Smooth muscle cell (in vitro differentiated cells): ENCODE measurements at regions not wholly inside any gene's neighbourhood (a gene's known extent, or its start where the extent isn't known, plus 50 kb on each side); places are given as distances from the start of the nearest gene placed in this dataset.

Experiments used
- DNase-seq: peaks from one replicate; lab custom pipeline; 2025; ENCODE audit not compliant: unreplicated experiment; lab: John Stamatoyannopoulos, UW
- H2AFZ ChIP-seq: fragments of 200-600 bp; sonication (generic); 2 replicates; pipeline ENCODE4 v1.6.0; 2016; ENCODE audit warnings: antibody characterized with exemption, low read depth, mild to moderate bottlenecking
- H3F3A ChIP-seq: fragments of 200-600 bp; sonication (generic); 2 replicates; pipeline ENCODE4 v1.6.0; 2017; ENCODE audit warnings: antibody characterized with exemption, low read depth
- H3K27ac ChIP-seq: fragments of 200-600 bp; sonication (generic); 2 replicates; pipeline ENCODE4 v1.5.1; 2016; ENCODE audit warnings: low read depth, mild to moderate bottlenecking
- H3K27me3 ChIP-seq: fragments of 200-600 bp; sonication (generic); 2 replicates; pipeline ENCODE4 v1.6.1; 2016; ENCODE audit warnings: low read depth, mild to moderate bottlenecking
- H3K36me3 ChIP-seq: fragments of 200-600 bp; sonication (generic); 2 replicates; pipeline ENCODE4 v1.5.1; 2016; ENCODE audit warnings: low read depth
- H3K4me1 ChIP-seq: fragments of 200-600 bp; sonication (generic); 2 replicates; pipeline ENCODE4 v1.5.1; 2016; ENCODE audit warnings: low read depth
- H3K4me2 ChIP-seq: fragments of 200-600 bp; sonication (generic); 2 replicates; pipeline ENCODE4 v1.6.0; 2016; ENCODE audit warnings: mild to moderate bottlenecking
- H3K4me3 ChIP-seq: fragments of 200-600 bp; sonication (generic); 2 replicates; pipeline ENCODE4 v1.5.1; 2016; ENCODE audit warnings: mild to moderate bottlenecking
- H3K79me2 ChIP-seq: fragments of 200-600 bp; sonication (generic); 2 replicates; pipeline ENCODE4 v1.6.0; 2016; ENCODE audit warnings: low read depth, mild to moderate bottlenecking
- H3K9ac ChIP-seq: fragments of 200-600 bp; sonication (generic); 2 replicates; pipeline ENCODE4 v1.6.0; 2016; ENCODE audit warnings: low read depth
- H3K9me3 ChIP-seq: fragments of 200-600 bp; sonication (generic); replicated peaks from 2 replicates; pipeline ENCODE4 v1.5.1; 2016; ENCODE audit warnings: low read depth
- H4K20me1 ChIP-seq: fragments of 200-600 bp; sonication (generic); 2 replicates; pipeline ENCODE4 v1.6.0; 2016; ENCODE audit warnings: low read depth
- WGBS: methylation state at CpG from one replicate; pipeline ENCODE4 v1.1.7; 2016; ENCODE audit warnings: low lambda C conversion rate; 5-methylcytosine and 5-hydroxymethylcytosine counted together
- TF ChIP-seq, protein P1 (sequence below): fragments of 200-600 bp; sonication (generic); IDR thresholded peaks from 2 replicates; pipeline ENCODE4 v1.5.1; 2017; ENCODE audit warnings: borderline replicate concordance, mild to moderate bottlenecking, antibody characterized with exemption; ENCODE audit not compliant: insufficient read depth, poor library complexity, severe bottlenecking

DNA sequence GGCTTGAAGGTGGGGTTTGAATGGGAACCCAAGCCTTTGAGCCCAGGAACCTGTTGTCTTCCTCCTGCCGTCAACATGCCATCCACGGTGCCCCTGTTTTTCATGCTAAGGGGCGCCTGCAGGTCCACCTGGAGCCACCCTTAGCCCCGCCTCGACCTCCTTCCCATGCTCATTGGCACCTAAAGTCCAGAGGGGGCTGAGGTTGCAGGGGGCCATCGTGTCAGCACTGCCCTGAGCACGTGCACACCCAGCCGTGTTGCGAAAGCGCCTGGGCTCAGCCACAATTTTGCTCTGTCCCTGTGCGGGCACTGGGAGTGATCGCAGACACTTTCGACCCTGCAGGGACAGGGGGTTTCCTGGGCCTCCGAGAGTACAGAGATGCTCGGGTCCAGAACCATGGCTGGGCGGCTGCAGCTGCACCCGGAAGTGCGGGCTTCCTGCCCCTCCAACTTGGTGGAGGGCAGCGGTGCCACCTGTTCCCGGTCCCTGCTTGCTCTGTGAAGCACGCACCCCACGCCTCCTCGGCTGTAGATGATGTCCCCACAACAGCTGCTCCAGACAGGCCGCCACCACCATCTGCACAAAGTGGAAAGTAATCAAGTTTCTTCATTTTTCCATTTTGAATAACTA is 454.7 kb downstream of the CDH8 start:
- Histone ChIP-seq H3K4me3 (no peak overlapping the region), H3K4me2 (no peak overlapping the region), H3F3A (no peaks in the 10 kb centered on the region), H3K27me3 (no peaks in the 10 kb centered on the region), H4K20me1 (no peaks in the 10 kb centered on the region), H2AFZ (no peak overlapping the region), H3K9ac (no peak overlapping the region), H3K79me2 (no peaks in the 10 kb centered on the region), H3K4me1 (no peaks in the 10 kb centered on the region), H3K36me3 (no peaks in the 10 kb centered on the region), H3K27ac (no peak overlapping the region), H3K9me3 (no peaks in the 10 kb centered on the region)
- DNase-seq, result no peak
- WGBS, result 95% methylated on average over 24 of the region's 24 CpGs
- TF ChIP-seq, protein P1, sequence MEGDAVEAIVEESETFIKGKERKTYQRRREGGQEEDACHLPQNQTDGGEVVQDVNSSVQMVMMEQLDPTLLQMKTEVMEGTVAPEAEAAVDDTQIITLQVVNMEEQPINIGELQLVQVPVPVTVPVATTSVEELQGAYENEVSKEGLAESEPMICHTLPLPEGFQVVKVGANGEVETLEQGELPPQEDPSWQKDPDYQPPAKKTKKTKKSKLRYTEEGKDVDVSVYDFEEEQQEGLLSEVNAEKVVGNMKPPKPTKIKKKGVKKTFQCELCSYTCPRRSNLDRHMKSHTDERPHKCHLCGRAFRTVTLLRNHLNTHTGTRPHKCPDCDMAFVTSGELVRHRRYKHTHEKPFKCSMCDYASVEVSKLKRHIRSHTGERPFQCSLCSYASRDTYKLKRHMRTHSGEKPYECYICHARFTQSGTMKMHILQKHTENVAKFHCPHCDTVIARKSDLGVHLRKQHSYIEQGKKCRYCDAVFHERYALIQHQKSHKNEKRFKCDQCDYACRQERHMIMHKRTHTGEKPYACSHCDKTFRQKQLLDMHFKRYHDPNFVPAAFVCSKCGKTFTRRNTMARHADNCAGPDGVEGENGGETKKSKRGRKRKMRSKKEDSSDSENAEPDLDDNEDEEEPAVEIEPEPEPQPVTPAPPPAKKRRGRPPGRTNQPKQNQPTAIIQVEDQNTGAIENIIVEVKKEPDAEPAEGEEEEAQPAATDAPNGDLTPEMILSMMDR, result no peak

- 97% methylated on average over 17 of the region's 17 CpGs for WGBS
- no peaks in the 10 kb centered on the region for H3K36me3 ChIP-seq
Measured at GRCh38 chr16:61580579-61580978, 455.7 kb downstream of the CDH8 start.

GRCh38 chr16:61579195-61579594 is 457.0 kb downstream of the CDH8 start:
- no peaks in the 10 kb centered on the region for H3K36me3 ChIP-seq
- H3K4me2 ChIP-seq, result no peak overlapping the region
- H3K79me2 ChIP-seq, result no peaks in the 10 kb centered on the region
- H3K27ac ChIP-seq, result no peak overlapping the region
- 95% methylated on average over 2 of the region's 2 CpGs for WGBS
- TF ChIP-seq, protein P1, result no peak
- no peak for DNase-seq
- no peak overlapping the region for H2AFZ ChIP-seq
- H3K9me3 ChIP-seq, result no peaks in the 10 kb centered on the region
- no peaks in the 10 kb centered on the region for H3F3A ChIP-seq
- no peaks in the 10 kb centered on the region for H3K4me1 ChIP-seq
- H3K4me3 ChIP-seq, result no peak overlapping the region
- H3K27me3 ChIP-seq, result no peaks in the 10 kb centered on the region
- H3K9ac ChIP-seq, result no peak overlapping the region
- H4K20me1 ChIP-seq, result no peaks in the 10 kb centered on the region

More at GRCh38 chr16:61580579-61580978, 455.7 kb downstream of the CDH8 start:
- Histone ChIP-seq H3K9ac (no peak overlapping the region), H3K9me3 (no peaks in the 10 kb centered on the region), H4K20me1 (no peaks in the 10 kb centered on the region), H2AFZ (no peak overlapping the region), H3K27me3 (no peaks in the 10 kb centered on the region), H3K4me1 (no peaks in the 10 kb centered on the region), H3K27ac (no peak overlapping the region), H3K79me2 (no peaks in the 10 kb centered on the region), H3F3A (no peaks in the 10 kb centered on the region), H3K4me2 (no peak overlapping the region), H3K4me3 (no peak overlapping the region)
- no peak for DNase-seq
- TF ChIP-seq, protein P1, result no peak

DNA sequence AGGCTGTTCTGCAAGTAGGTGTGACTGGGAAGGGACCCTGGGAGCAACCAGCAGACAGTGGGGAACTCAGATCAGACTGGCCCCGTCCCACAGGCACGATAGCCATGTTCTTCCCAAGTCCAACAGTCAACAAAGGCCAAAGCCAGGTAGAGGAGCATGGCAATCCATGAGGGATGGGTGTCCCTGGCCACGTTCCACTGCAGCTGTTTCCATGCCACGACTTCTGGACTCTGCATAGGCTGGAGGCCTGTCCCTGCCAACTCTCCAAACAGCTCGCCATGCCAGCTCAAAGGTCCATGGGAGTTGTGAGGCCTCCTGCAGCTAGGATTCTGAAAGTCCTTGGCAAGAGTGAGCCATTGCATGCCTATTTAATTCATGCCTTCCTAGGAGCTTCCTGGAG is 459.8 kb downstream of the CDH8 start:
- Histone ChIP-seq H3K9ac (no peak overlapping the region), H3K9me3 (no peaks in the 10 kb centered on the region), H3K79me2 (no peaks in the 10 kb centered on the region), H3K4me3 (no peak overlapping the region), H3K4me2 (no peak overlapping the region), H4K20me1 (no peaks in the 10 kb centered on the region), H3K4me1 (no peaks in the 10 kb centered on the region), H3F3A (no peaks in the 10 kb centered on the region), H3K36me3 (no peaks in the 10 kb centered on the region), H3K27me3 (no peaks in the 10 kb centered on the region), H2AFZ (no peak overlapping the region), H3K27ac (no peak overlapping the region)
- DNase-seq, result no peak
- TF ChIP-seq, protein P1, result no peak
- WGBS, result 90% methylated on average over 5 of the region's 5 CpGs
